ENCODE measurements at regions not wholly inside any gene's neighbourhood (a gene's known extent, or its start where the extent isn't known, plus 50 kb on each side); places are given as distances from the start of the nearest gene placed in this dataset.

- TF ChIP-seq MYC (IDR thresholded peaks at IDR 0.05; ENCODE audit: low read depth, low read length) (no peak), EZH2 (IDR thresholded peaks at IDR 0.05; ENCODE audit: borderline replicate concordance, low read depth, low read length, severe bottlenecking) (no peak), CTCF (IDR thresholded peaks at IDR 0.05; ENCODE audit: extremely low read depth in 1 of 2, insufficient read depth in 1 of 2, low read depth in 1 of 2, low read length in 2 of 2) (no peak)
Observed at GRCh38 chr18:26639149-26639548, 90.8 kb upstream of the KCTD1 start.

Data from endothelial cell of umbilical vein (primary cell).